GM18909 (cell line): ENCODE measurements at regions not wholly inside any gene's neighbourhood (a gene's known extent, or its start where the extent isn't known, plus 50 kb on each side); places are given as distances from the start of the nearest gene placed in this dataset.
A peak's percentile ranks its signal among the peaks of the same experiment; 100 is the strongest.

Source experiments
- ATAC-seq: cut with Tn5 transposase; IDR thresholded peaks from one replicate; pipeline ENCODE4 v1.9.1; 2021; ENCODE audit warnings: mild to moderate bottlenecking; ENCODE audit not compliant: unreplicated experiment, poor library complexity

DNA sequence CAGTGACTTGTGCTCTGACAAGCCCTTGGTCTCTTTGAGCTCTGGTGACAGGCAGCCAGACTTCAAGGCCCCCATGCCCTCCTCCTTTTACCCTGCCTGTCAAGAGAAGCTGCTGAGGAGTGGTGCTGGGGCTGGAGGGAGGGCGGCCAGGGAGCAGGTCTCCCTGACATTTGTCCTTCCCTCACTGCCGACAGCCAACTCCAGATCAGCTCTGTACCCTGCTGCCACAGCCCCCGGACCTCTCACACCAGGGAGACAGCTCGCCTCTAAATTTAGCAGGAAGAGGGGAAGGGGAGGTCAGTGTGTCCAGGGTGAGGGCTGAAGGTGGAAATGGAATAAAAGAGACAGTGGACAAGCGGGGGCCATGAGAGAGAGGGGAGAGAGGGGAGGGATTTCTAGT, 155.8 kb downstream of the TDRD15 start:
- ATAC-seq: no peak

DNA sequence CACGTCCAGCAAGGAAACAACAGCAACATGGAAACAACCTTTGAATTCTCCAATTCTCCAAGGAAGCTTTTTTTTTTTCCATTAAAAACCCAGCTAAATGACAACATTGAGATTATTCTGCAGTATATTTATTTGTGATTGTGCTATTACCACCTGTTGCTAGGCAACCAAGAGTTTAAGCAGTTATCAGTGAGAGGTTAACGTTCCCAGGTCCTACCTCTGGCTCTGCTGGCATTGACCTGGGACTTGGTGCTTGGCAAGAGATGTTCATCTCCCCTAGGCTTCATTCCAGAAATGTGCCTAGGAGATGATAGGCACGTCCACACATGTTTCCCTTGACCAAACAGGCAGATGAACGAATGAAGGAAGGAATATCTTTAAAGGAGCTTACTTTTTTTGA, 157.0 kb downstream of the TDRD15 start:
- no peak for ATAC-seq

DNA sequence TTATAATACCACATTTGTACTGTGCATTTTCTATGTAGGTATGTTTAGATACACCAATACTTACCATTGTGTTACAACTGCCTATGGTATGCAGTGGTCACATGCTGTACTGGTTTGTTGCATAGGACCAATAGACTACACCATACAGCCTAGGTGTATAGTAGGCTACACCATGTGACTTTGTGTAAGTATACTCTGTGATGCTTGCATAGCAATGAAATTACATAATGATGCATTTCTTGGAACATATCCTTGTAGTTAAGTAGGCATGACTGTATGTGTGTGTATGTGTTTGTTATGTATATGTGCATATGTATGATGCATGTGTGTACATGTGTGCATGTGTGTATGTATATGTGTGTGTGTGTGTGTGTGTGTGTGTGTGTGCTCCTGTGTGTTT, 157.6 kb downstream of the TDRD15 start:
- no peak for ATAC-seq

DNA sequence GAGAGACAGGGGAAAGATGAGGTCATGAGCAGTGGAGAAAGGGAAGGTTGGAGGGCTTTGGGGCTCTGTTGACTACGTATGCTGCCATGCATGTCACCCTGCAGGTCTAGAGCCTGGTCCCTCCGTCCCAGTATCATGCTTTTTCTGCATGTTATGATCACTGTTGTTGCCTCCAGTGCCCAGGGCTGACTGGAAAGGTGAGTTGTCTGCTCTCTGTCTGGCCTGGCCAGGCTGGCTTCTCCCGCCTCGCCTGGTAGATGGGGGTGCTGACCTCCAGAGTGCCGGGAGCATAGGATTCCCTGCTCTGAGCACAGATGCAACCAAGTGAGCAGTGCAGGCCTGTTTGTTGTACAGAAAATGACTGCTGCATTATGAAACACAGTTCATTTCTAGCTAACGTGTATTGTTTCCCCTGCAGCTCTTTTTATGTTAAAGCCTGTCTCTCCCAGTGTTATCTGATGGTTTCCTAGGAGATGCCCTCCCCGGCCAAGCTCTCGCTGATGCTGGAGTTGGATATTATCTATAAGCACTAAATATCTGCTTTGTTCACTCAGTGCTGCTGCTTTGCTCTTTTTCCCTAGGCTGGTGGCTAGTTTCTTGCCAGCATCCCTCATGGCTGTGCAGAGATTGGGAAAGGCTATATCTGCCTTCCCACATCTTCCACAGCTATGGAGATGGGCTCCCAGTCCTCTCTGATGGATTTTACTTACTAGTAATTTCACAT, 158.2 kb downstream of the TDRD15 start:
- ATAC-seq: no peak

DNA sequence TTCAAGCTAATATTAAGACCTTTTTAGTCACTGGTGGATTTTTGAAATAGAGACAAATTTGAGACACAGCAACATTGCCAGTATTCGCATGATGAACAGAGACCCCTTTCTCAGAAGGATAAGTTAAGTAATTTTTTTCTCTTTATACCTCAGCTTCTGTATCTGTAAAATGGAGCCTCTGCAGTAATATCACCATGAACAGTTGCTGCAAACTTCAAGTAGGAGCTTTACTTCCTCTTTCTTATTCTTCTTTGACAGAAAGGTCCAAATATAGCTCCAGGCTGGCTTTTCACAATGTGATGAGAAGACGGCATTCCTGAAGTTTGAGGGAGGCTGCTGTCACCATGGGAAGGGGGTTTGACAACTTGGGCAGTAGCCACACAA, 158.7 kb downstream of the TDRD15 start:
- no peak for ATAC-seq

DNA sequence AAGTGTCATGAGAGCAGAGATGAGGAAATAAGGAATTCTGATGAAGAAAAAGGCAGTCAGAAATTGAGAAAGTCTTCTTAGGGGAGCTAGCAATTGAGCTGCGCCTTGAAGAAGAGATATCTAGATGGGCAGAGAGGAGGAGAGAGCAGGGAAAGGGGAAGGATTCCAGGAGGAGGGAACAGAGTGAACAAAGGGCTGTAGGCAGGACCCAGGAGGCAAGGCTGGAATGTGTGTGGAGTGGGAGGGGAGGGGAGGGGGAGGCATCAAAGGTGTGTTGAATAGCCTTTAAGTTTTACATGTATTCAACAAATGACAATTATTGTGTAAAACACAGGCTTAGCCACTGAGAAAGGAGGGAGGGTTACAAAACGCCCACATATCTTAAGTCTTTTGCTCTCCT, 164.5 kb downstream of the TDRD15 start:
- no peak for ATAC-seq

DNA sequence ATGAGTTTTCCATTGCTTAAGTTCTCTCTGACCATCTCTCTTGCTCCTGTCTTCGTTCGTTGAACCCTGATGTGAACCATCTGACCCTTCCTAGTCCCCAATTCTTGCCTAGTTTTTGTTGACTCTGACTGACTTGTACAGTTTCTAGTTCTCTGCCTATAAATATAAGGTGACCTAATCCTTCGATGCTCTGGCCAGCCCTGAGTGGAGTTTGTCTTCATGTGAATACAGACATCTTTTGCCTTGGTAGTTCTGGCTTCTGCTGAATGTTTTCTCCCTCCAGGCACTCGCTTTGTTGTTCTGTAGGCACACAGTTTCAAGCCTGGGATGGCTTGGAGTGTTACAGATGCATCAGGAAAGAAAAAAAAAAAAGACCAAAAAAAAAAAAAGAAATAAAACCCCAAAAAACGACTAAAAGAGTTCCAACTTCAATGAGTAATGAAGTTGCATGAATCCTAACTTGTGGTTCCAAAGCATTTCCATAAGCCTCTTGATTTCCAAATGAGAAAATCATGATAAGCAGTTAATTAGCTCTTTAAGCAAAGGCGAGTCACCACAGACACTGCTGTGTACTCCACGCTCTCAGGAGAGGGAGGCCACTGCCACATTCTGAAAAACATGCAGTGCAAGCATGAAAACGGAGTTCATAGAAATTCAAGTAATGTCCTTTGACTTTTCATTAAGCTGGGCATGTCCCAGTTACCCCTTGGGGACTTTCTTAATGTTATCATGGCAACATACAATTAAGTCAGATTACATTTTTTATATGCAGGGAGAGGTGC, 165.2 kb downstream of the TDRD15 start:
- no peak for ATAC-seq

DNA sequence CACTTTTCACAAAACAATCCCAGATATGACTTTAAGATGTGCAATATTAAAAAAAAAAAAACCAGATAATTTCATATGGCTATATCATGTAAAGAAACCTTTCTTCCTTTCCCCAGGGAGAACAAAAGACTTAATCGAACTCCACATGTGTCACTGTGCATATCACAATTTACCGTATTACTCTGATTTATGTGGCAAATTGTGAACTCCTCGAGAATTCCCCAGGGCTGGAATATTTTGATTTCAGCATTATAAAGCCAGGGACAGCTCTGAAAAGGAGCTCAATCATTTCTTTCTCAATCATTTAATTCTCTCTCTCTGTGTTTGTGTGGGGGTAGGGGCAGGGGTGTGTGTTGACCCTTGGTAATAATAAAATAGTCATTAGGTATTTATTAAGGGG, 165.8 kb downstream of the TDRD15 start:
- ATAC-seq: no peak

DNA sequence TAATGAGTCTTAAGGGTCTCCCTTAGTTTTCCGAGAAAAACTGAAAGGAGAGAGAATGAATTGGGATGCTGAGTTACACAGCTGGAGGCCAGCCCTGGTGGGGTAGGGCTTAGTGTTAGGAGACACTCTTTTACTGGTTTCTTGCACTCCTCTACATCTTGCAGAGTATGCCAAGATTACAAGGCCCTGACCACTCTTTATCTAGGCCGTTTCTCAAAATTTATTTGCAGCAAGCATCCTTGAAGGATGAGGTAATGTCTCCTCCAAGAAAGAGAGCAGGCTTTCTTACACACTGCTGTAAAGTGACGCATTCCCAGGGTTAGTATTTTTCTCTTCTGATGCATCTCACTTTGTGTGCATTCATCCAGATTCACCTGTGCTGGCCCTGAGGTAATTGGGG, 166.2 kb downstream of the TDRD15 start:
- no peak for ATAC-seq

DNA sequence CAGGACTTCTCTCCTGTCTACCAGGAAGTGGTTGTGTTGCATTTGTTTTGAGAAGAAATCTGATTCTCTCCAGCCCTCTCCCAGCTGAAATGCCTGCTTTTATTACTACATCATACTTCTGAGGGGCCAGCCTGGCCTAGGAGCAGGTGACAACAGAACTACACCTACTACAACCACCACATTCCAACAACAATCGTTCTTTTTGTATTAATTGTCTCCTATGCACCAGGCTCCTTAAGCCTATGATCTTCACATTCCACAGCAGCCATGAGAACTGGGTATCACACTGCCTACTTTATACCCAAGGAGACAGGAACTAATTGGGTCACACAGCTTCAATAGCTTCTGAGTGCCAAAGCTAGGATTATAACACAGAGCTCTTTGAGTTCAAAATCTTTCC, 167.7 kb downstream of the TDRD15 start:
- ATAC-seq: no peak

DNA sequence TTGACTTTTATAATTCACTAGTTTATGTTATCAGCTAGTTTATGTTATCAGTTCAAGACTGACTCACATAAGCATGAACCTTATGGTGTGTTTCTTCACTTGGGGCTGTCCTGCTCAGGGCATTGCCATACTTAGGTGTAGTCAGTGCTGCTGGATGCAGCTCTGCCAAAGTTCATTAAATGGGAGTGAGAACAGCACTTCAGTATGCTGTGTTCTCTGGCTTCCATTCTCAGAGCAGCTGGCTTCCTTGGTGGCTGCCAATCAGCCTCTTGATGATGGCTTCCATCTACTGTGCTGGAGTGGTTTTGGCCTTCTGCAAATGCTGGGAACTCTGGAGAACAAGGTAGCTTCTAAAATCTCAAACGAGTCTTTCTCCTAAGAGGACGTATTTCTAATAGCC, 170.7 kb downstream of the TDRD15 start:
- no peak for ATAC-seq

DNA sequence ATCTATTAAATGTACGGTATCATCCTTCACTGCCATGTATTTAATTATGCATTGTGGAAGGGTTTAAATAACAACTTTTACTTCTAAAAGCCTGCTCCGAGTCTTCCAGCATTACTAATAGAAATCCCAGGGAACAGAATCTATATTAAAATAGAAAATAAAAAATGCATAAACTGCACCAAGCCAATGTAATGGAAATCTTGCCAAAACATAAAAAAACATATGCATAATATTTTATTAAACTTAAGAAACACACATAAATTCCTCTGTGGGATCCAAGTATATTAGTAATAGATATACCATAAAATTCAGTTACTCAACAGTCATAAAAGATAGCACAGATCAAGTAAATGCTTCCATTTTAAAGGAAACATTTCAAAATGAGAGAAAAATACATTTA, 175.6 kb downstream of the TDRD15 start:
- ATAC-seq: no peak

DNA sequence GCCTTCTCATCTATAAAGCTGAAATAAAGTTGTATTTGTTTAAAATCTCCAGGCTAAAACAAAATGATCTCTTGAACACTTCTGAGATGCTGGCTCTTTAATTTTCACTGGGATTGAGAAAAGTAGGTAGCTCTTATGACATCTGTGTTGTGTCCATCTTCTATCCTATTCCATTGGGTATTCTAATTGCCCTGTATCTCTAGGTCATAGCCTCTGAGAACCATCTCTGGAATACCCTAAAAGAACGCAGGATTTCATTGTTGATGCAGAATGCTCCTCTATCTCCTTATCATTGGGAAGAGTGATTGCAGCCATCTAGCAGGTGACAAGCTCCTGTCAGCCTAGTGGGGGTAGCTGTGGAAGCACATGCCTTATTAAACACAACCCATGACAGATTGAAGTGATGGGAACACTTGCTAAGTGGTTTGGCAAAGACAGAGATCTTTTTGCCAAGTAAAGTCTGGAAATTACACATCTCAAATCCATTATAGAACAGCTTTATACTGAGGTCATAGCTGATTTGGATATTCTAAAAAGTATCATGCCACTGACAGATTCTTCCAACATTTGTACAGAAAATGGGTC, 178.2 kb downstream of the TDRD15 start:
- ATAC-seq: no peak

DNA sequence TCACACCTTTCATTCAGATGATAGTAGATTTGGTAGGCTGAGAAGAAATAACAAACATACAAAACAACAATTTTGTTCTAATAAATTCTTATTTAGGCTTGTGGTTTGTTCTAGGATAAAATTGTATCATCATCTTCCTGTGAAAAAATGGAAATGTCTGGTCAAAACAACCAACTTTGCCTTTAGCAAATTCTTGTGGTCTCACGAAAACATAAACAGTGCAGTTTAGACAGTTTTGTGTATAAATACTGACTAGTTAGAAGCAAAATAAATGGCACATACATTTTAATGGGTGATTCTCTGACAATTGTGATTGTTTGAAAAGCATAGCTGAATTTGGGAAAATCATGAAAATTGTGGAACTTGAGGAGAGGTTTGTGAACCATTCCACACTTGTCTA, 180.1 kb downstream of the TDRD15 start:
- ATAC-seq: no peak

DNA sequence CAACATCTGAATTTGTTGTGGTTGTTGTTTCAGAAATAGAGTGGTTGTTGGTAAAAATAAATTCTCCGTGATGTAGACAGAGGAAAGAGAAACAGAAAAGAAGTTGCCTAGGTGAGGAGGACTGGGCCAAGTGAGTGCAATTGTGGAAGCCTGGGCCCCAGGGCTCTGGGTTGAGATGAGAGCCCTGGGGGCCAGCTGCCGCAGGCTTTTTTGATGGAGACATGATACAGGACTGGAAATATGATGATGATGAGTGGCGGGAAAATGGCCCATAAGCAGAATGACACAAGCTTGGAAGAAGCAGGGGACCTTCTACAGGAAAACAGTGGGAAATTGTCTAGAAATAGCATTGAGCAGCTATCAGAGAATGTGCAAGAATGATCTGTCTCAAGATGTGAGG, 181.8 kb downstream of the TDRD15 start:
- no peak for ATAC-seq

DNA sequence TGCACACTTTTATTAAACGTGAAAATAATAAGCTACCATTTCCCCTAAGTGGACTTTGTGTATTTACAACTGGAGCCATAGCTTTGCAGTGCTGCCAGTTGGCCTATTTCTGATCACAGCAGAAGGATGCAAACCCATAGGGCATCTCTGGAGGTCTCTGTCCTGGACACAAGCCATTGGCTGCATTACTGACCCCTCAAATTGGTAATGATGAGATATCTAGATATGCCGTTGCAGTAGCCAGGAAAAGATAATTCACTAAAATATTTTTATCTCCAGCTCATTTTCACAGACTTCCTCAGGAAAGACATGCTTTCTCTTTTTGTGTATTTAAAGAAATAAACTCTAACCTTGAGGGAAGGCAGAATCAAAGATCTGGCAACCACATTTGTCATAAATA, 182.5 kb downstream of the TDRD15 start:
- no peak for ATAC-seq

DNA sequence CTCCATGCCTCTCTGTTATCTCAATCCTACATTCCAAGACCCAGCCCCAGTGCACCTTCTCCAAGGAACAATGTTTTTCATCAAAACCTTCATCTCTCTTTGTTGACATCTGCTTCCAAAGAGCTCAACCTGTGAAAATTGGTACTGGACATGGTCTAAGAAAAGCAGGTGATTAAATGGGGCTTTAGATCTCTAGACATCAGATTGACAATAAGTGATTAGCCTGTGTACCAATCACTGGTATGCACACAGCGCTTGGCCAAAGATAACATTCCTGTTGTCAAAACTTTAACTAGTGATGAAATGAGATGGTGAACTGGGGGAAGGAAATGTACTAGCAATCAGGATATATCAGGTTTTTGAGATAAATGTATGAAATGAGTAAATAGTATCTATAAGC, 183.3 kb downstream of the TDRD15 start:
- no peak for ATAC-seq

DNA sequence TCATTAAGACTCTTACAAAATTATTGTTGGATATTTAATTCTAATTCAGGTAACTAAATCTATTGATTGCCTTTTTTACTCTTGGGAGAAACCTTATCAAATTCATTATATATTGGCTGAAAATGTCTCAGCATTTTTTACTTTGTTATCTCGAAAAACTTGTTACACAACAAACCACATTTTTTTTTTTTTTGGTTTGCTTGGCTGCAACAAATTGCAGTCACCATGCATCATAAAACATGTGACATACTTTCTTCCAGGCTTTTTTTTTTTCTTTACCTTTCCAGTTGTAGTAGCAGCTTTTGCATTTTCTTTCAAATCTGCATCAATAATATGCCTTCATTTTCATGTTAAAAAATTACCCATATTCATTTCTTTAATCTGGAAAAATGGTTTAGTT, 186.7 kb downstream of the TDRD15 start:
- ATAC-seq: no peak

DNA sequence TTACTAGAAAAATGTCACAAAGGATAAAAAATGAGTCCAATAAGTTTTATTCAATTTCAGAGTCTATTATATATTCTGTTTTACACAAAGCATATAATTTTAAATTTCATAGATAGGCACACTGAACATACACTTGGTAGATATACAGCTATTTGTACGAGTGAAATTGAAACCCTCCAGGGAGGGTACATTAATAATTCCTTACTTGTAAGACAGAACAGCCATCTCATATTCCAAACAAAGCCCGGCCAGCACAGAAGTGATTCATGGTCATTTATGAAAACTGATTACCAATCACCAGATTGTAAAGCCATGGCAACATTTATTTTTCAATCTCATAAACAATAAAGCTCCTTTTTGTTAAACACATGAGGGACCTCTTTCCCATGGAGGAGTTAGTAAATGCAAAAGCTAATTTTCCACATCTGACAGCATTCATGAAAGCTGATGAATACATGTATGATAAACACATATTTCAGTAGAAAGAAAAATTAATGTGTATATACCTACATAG, 190.6 kb downstream of the TDRD15 start:
- ATAC-seq: no peak

DNA sequence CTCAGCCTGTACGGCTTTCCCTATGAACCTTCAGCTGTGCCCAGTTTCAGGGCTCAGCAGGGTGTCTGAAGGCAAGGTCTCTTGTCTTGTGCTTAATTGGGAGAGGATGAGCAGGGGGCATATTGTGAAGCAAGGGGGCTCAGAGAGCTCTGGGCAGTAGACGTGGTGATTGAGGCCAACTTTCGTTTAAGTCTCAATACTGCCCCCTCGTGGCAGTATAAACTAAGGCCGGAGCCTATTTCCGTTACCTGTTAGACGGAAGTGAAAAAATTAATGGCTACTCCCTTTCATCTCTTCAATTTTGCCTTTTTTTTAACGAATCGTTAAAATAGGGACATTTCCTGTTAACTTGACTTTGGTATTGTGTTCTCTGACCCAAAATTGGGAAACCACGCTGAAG, 193.4 kb downstream of the TDRD15 start:
- ATAC-seq: peak; percentile 83

DNA sequence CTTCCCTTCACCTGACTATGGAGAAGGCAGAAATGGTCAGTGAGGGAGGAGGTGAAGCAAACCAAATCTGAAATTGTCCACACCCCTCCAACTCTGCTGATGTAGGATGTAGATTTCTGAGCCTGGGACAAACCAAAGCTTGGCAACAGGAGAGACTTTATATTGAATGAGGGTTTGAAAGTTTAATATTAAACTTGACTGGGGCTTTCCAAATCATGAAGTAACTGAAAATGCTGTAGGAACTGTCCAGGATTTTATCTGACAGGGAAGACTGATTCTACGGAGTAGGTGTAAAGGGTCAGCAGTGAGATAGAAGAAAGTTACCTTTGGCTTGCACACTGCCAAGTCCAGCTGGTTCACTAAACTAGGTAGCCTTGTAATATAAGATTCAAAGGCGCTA, 194.5 kb downstream of the TDRD15 start:
- no peak for ATAC-seq

DNA sequence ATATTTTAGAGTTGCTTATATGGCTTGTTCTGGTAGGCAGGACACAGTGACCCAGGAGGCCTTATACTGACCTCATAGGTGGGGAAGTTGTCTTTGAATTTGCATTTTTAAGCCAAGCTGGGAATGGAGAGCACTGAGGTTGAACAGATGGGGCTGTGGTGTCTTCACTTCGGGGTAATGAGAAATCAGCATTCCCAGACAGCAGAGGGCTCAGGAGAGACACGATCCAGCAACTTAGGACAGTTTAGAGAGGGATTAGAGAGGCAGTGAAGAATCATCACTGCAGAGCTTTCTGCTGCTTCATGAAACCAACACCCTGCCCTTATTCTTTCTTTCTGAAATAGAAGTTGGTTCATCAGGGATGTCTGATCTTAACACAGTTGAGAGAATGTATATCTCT, 202.4 kb downstream of the TDRD15 start:
- ATAC-seq: no peak
